GM19035 (cell line): ENCODE measurements at regions not wholly inside any gene's neighbourhood (a gene's known extent, or its start where the extent isn't known, plus 50 kb on each side); places are given as distances from the start of the nearest gene placed in this dataset.

Experiments
- ATAC-seq: cut with Tn5 transposase; IDR thresholded peaks from one replicate; pipeline ENCODE4 v1.9.1; 2021; ENCODE audit not compliant: unreplicated experiment

GRCh38 chr6:20312606-20313005 is 89.1 kb upstream of the E2F3 start:
- ATAC-seq: no peak

GRCh38 chr6:20313051-20313450 is 88.6 kb upstream of the E2F3 start:
- no peak for ATAC-seq

- ATAC-seq: no peak
These were observed 87.6 kb upstream of the E2F3 start for GRCh38 chr6:20313960-20314530.

GRCh38 chr6:20314866-20315845 is 86.5 kb upstream of the E2F3 start:
- no peak for ATAC-seq

GRCh38 chr6:20317430-20317829 is 84.2 kb upstream of the E2F3 start:
- ATAC-seq: no peak

DNA sequence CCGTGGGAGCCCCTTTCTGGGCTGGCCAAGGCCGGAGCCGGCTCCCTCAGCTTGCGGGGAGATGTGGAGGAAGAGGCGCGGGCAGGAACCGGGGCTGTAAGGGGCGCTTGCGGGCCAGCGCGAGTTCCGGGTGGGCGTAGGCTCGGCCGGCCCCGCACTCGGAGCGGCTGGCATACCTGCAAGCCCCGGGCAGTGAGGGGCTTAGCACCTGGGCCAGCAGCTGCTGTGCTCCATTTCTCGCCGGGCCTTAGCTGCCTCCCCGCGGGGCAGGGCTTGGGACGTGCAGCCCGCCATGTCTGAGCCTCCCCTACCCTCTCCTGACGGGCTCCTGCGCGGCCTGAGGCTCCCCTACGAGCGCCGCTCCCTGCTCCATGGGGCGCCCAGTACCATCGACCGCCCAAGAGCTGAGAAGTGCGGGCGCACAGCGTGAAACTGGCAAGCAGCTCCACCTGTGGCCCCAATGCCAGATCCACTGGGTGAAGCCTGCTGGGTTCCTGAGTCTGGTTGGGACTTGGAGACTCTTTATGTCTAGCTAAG is 82.8 kb upstream of the E2F3 start:
- no peak for ATAC-seq

GRCh38 chr6:20319520-20320357 is 81.9 kb upstream of the E2F3 start:
- ATAC-seq: peak; percentile 99

GRCh38 chr6:20325641-20326421 is 75.8 kb upstream of the E2F3 start:
- ATAC-seq: no peak

GRCh38 chr6:20326422-20326728 is 75.3 kb upstream of the E2F3 start:
- ATAC-seq: no peak

- no peak for ATAC-seq
These were observed 74.5 kb upstream of the E2F3 start for GRCh38 chr6:20327141-20327540.

DNA sequence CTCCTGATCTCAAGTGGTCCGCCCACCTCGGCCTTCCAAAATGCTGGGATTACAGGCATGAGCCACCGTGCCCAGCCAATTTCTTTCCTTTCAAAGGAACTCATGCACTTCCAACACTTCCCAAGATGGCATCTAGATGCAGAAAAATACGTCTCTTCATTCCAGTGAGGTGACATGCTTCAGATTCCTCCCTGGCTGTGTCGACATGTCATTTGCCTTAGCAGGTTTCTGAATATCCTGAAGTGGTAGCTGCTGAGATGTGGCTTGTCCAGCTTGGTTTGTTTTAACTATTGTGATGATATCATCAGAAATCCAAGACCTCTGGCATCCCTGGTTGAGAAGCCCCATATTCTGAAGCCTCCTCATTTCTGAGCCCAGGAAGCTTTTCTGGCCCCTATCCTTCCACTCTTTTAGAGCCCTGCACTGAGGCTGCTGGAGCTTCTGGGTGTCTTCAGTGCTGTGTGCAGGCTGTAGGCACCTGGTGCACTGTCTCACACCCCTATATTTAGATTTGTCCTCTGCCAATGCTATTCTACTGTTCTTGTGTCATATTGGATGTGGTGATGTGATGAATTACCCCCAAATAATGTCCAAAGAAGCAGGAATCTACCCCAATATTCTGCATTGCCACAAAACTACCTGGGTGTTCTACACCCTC is 73.3 kb upstream of the E2F3 start:
- no peak for ATAC-seq

- ATAC-seq: no peak
These were observed 72.8 kb upstream of the E2F3 start for GRCh38 chr6:20328924-20329300.

DNA sequence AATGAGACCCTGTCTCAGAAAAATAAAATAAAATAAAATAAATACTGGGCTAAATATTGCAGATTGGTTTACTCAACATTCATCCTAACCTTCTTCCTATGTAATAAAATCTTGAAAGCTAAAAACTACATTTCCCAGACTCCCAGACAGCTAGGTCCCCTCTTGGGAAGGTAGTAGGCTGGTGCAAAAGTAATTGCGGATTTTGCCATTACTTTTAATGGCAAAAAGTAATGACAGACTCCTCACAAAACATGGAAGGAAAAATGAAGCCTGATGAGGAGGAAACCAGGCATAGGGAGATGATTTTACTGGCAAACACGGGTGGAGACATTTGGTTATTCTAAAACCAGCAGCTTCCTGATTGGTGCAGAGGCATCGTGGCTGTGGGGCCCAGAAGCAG is 70.6 kb upstream of the E2F3 start:
- ATAC-seq: no peak

DNA sequence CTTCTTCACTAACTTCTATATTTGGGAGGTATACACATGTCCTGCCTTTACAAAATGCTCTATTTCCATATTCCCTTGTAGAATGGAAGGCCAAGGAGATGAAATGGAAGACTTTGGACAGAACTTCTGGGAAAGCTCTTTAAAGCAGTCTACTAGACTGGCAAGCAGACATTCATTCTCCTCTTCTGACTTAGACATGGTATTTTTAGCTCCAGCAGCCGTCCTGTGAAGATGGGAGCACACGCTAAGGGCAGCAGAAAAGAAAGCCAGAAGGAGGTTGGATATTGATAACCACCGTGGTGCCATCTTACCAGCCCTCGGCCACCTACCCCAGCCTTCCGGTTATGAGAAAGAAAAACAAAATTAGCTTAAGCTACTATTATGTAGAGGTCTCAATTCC is 70.1 kb upstream of the E2F3 start:
- no peak for ATAC-seq

GRCh38 chr6:20332441-20333006 is 69.2 kb upstream of the E2F3 start:
- ATAC-seq: no peak

- no peak for ATAC-seq
These were observed 67.9 kb upstream of the E2F3 start for GRCh38 chr6:20333721-20334269.

DNA sequence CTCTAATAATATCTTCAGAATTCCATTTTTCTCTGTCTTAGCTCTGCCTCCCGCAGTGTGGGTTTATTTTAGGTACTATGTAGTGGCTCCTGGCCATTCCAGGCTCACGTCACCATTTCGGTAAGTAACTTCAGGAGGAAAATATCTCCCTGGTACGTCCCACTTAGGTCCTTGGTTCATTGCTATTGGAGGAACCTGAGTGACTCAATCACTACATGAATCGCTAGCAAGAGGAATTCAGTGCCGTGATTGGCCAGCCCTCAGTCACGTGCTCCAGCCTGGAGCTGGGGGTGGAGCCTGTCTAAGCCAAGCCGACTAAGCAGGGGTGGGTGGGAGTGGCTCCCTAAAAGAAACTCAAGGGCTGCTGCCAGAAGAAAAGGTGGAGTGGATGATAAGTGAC is 67.3 kb upstream of the E2F3 start:
- ATAC-seq: no peak

GRCh38 chr6:20334962-20335361 is 66.7 kb upstream of the E2F3 start:
- no peak for ATAC-seq

- ATAC-seq: no peak
These were observed 65.8 kb upstream of the E2F3 start for GRCh38 chr6:20335872-20336271.

GRCh38 chr6:20338156-20338555 is 63.5 kb upstream of the E2F3 start:
- ATAC-seq: no peak
